Endodermal cell (in vitro differentiated cells): ENCODE measurements at regions not wholly inside any gene's neighbourhood (a gene's known extent, or its start where the extent isn't known, plus 50 kb on each side); places are given as distances from the start of the nearest gene placed in this dataset.

Source experiments
- DNase-seq: peaks from one replicate; pipeline ENCODE4 v3.0.0-alpha.2; 2017
- H3K27ac ChIP-seq: 2 replicates; pipeline ENCODE4 v1.5.1; 2013; ENCODE audit warnings: mild to moderate bottlenecking, low read depth, low read length, moderate library complexity
- H3K27me3 ChIP-seq: 2 replicates; pipeline ENCODE4 v1.6.1; 2013; ENCODE audit warnings: mild to moderate bottlenecking, low read length, moderate library complexity; ENCODE audit not compliant: insufficient read depth, control insufficient read depth, poor library complexity, severe bottlenecking
- H3K36me3 ChIP-seq: 2 replicates; pipeline ENCODE4 v1.7.0; 2013; ENCODE audit warnings: mild to moderate bottlenecking, low read length, moderate library complexity; ENCODE audit not compliant: control insufficient read depth, insufficient read depth
- H3K4me1 ChIP-seq: one replicate; pipeline ENCODE4 v1.7.0; 2013; ENCODE audit warnings: low read length; ENCODE audit not compliant: control insufficient read depth, insufficient read depth
- H3K4me3 ChIP-seq: 2 replicates; pipeline ENCODE4 v1.5.1; 2013; ENCODE audit warnings: mild to moderate bottlenecking, low read length, moderate library complexity
- H3K9ac ChIP-seq: 2 replicates; pipeline ENCODE4 v1.6.1; 2013; ENCODE audit warnings: mild to moderate bottlenecking, low read length, moderate library complexity; ENCODE audit not compliant: poor library complexity, severe bottlenecking; ENCODE audit errors: extremely low read depth
- H3K9me3 ChIP-seq: 2 replicates; pipeline ENCODE4 v1.6.1; 2013; ENCODE audit warnings: mild to moderate bottlenecking, low read length, moderate library complexity; ENCODE audit not compliant: control insufficient read depth
- H3K27ac Mint-ChIP-seq: 2 replicates; pipeline ENCODE4 v1.8.0; 2020; ENCODE audit warnings: mixed read lengths
- H3K27me3 Mint-ChIP-seq: 2 replicates; pipeline ENCODE4 v1.8.0; 2021; ENCODE audit warnings: mild to moderate bottlenecking, mixed read lengths; ENCODE audit not compliant: insufficient read depth
- H3K36me3 Mint-ChIP-seq: 2 replicates; pipeline ENCODE4 v1.8.0; 2020; ENCODE audit warnings: low read depth, mixed read lengths
- H3K4me1 Mint-ChIP-seq: 2 replicates; pipeline ENCODE4 v1.8.0; 2020; ENCODE audit warnings: mixed read lengths
- H3K4me3 Mint-ChIP-seq: 2 replicates; pipeline ENCODE4 v1.8.0; 2020; ENCODE audit warnings: mild to moderate bottlenecking, moderate library complexity, mixed read lengths
- H3K9me3 Mint-ChIP-seq: 2 replicates; pipeline ENCODE4 v1.8.0; 2020; ENCODE audit warnings: mild to moderate bottlenecking, mixed read lengths
- CTCF ChIP-seq: fragments of 200-600 bp; sonication (generic); conservative IDR thresholded peaks from 2 replicates; pipeline ENCODE4 v1.5.0; 2021; ENCODE audit warnings: antibody characterized with exemption, mild to moderate bottlenecking
- WGBS, 2 experiments: methylation state at CpG; one replicate each; pipeline versions ENCODE4 v1.1.5 to v1.1.7; 2013; ENCODE audit warnings: missing lambda C conversion rate in 2 of 2, mixed read lengths in 1 of 2; ENCODE audit not compliant: insufficient coverage in 1 of 2, insufficient read length in 1 of 2; 5-methylcytosine and 5-hydroxymethylcytosine counted together

- Histone ChIP-seq H3K9me3 (no peaks in the 10 kb centered on the region), H3K36me3 (no peaks in the 10 kb centered on the region), H3K27ac (no peak overlapping the region), H3K27me3 (no peaks in the 10 kb centered on the region), H3K4me1 (no peaks in the 10 kb centered on the region), H3K9ac (no peak overlapping the region), H3K4me3 (no peak overlapping the region)
- Mint-ChIP-seq H3K27me3 (no peaks in the 10 kb centered on the region), H3K27ac (no peak overlapping the region), H3K9me3 (no peaks in the 10 kb centered on the region), H3K4me1 (peaks cover 3% of the 10 kb centered on the region), H3K36me3 (no peaks in the 10 kb centered on the region), H3K4me3 (no peak overlapping the region)
- no peak for TF ChIP-seq CTCF
- 88 to 91% methylated on average over 3 of the region's 3 CpGs for WGBS, 2 experiments
- DNase-seq: no peak
Measured at GRCh38 chr12:18145924-18146323, 55.9 kb upstream of the RERGL start.

GRCh38 chr12:18141048-18141982 lies 51.3 kb upstream of the RERGL start:
- DNase-seq: no peak
- Histone ChIP-seq H3K4me3 (no peak overlapping the region), H3K9ac (no peak overlapping the region), H3K27ac (no peak overlapping the region), H3K36me3 (no peaks in the 10 kb centered on the region), H3K27me3 (no peaks in the 10 kb centered on the region), H3K4me1 (no peaks in the 10 kb centered on the region), H3K9me3 (no peaks in the 10 kb centered on the region)
- Mint-ChIP-seq H3K4me1 (peaks cover 3% of the 10 kb centered on the region), H3K9me3 (no peaks in the 10 kb centered on the region), H3K36me3 (no peaks in the 10 kb centered on the region), H3K4me3 (no peak overlapping the region), H3K27ac (peak overlapping the region; percentile 67), H3K27me3 (no peaks in the 10 kb centered on the region)
- 94 to 100% methylated on average over 1 to 4 of the region's 4 CpGs for whole genome bisulfite sequencing, 2 experiments
- TF ChIP-seq CTCF: no peak

- Mint-ChIP-seq H3K9me3 (no peaks in the 10 kb centered on the region), H3K4me1 (peaks cover 3% of the 10 kb centered on the region), H3K27me3 (no peaks in the 10 kb centered on the region), H3K4me3 (no peak overlapping the region), H3K36me3 (no peaks in the 10 kb centered on the region), H3K27ac (no peak overlapping the region)
- H3K27ac ChIP-seq: no peak overlapping the region
- H3K4me3 ChIP-seq: no peak overlapping the region
- H3K9ac ChIP-seq: no peak overlapping the region
- H3K27me3 ChIP-seq: no peaks in the 10 kb centered on the region
- DNase-seq: no peak
- TF ChIP-seq CTCF: peak; percentile 99
- no peaks in the 10 kb centered on the region for H3K9me3 ChIP-seq
- H3K36me3 ChIP-seq: no peaks in the 10 kb centered on the region
- no peaks in the 10 kb centered on the region for H3K4me1 ChIP-seq
- no CpG with 5 or more reads among the region's 1 CpG for WGBS, 2 experiments
Measured at GRCh38 chr12:18139989-18140596, 50.1 kb upstream of the RERGL start.
